ENCODE measurements at regions not wholly inside any gene's neighbourhood (a gene's known extent, or its start where the extent isn't known, plus 50 kb on each side); places are given as distances from the start of the nearest gene placed in this dataset.

DNA sequence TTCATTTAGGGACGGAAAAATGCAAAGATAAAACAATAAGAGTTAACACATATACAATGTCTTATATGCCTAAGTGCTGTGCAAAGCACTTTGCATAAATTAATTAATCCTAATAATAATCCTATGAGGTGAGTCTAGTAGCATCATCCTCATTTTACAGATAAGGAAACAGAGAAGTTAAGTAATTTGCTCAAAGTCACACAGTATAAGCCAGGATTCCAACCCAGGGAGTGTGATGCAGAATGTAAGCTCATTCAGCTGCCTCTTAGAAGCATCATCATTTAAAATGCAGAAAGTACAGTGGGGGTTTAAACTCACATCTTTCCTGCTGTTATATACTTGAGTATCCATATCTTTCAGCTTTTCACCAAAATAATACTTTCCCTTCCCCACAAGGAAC is 203.7 kb downstream of the LARP7 start:
- TF ChIP-seq, protein P1, sequence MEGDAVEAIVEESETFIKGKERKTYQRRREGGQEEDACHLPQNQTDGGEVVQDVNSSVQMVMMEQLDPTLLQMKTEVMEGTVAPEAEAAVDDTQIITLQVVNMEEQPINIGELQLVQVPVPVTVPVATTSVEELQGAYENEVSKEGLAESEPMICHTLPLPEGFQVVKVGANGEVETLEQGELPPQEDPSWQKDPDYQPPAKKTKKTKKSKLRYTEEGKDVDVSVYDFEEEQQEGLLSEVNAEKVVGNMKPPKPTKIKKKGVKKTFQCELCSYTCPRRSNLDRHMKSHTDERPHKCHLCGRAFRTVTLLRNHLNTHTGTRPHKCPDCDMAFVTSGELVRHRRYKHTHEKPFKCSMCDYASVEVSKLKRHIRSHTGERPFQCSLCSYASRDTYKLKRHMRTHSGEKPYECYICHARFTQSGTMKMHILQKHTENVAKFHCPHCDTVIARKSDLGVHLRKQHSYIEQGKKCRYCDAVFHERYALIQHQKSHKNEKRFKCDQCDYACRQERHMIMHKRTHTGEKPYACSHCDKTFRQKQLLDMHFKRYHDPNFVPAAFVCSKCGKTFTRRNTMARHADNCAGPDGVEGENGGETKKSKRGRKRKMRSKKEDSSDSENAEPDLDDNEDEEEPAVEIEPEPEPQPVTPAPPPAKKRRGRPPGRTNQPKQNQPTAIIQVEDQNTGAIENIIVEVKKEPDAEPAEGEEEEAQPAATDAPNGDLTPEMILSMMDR (IDR thresholded peaks at IDR 0.05) = no peak
- TF ChIP-seq POLR2A (IDR thresholded peaks at IDR 0.05) (no peak), EP300 (IDR thresholded peaks at IDR 0.05; ENCODE audit: low read depth) (no peak), POLR2AphosphoS5 (IDR thresholded peaks at IDR 0.05) (no peak)

Data from transverse colon (tissue), 4 donors.